ENCODE measurements at regions not wholly inside any gene's neighbourhood (a gene's known extent, or its start where the extent isn't known, plus 50 kb on each side); places are given as distances from the start of the nearest gene placed in this dataset.
"Not testable (repeated sequence)": the region's sequence is repeated elsewhere in the genome, so short reads cannot be mapped to it uniquely, and the experiment has no call there.

DNA sequence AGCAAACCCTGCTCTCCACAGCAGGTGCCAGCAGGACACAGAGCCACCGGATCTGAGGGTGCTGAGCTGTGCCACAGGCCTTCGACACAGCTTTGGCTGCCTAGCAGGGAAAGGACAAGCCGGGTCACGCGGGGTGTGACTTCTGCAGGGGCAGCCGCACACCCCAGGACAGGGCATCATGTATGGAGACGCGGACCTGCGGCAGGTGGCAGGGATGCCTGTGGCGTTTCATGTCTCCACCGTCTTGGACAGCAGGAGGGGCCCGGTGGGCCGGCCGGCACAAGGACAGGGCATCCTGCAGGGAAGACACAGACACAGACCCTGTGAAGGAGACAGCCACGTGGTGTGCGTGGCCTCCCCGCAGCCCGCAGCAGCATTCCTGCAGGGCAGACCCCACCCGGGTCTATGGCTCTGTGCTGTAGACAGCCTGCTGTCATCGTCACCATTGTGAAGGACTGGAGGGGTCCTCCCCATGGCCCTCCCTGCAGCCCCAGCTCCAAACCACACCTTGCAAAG is 109.2 kb downstream of the PDGFA start:
- DNase-seq = no peak

DNA sequence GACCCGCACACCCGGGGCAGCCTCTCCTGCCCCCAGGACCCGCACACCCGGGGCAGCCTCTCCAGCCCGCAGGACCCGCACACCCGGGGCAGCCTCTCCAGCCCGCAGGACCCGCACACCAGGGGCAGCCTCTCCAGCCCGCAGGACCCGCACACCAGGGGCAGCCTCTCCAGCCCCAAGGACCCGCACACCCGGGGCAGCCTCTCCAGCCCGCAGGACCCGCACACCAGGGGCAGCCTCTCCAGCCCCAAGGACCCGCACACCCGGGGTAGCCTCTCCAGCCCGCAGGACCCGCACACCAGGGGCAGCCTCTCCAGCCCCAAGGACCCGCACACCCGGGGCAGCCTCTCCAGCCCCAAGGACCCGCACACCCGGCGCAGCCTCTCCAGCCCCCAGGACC is 108.5 kb downstream of the PDGFA start:
- DNase-seq = not testable (repeated sequence)

DNA sequence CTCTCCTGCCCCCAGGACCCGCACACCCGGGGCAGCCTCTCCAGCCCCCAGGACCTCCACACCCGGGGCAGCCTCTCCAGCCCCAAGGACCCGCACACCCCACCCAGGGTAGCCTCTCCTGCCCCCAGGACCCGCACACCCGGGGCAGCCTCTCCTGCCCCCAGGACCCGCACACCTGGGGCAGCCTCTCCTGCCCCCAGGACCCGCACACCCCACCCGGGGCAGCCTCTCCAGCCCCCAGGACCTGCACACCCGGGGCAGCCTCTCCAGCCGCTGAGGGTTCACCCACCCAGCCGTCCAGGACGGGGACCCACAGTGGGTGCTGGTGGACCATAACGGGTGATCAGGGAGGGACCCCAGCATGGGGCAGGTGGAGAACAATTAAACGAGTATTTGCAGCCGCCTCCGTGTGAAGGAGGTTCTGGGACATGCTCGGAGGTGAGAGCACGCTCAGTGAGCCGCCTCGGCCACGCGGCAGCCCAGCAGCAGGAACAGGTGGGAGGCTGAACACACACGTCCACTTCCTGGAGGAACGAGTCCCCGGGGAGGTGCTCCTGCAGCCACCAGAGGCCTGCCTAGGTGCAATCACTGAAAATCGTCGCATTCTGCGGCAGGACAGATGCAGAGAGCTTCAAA is 107.9 kb downstream of the PDGFA start:
- no peak for DNase-seq

DNA sequence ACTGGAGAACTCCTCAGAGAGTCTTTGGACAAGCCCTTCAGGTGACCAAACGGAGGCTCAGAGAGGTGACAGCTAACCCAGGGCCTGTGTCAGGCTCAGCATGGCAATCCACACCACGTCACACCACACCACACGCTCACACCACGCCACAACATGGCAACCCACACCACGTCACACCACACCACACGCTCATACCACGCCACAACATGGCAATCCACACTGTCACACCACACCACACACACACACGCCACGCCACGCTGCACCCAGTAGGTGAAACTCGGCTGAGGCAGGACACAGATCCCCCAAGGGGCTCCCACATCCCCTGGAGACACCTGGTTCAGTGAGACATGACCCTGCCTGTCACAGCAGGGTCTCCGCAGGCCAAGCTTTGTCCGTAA is 107.3 kb downstream of the PDGFA start:
- DNase-seq = no peak

DNA sequence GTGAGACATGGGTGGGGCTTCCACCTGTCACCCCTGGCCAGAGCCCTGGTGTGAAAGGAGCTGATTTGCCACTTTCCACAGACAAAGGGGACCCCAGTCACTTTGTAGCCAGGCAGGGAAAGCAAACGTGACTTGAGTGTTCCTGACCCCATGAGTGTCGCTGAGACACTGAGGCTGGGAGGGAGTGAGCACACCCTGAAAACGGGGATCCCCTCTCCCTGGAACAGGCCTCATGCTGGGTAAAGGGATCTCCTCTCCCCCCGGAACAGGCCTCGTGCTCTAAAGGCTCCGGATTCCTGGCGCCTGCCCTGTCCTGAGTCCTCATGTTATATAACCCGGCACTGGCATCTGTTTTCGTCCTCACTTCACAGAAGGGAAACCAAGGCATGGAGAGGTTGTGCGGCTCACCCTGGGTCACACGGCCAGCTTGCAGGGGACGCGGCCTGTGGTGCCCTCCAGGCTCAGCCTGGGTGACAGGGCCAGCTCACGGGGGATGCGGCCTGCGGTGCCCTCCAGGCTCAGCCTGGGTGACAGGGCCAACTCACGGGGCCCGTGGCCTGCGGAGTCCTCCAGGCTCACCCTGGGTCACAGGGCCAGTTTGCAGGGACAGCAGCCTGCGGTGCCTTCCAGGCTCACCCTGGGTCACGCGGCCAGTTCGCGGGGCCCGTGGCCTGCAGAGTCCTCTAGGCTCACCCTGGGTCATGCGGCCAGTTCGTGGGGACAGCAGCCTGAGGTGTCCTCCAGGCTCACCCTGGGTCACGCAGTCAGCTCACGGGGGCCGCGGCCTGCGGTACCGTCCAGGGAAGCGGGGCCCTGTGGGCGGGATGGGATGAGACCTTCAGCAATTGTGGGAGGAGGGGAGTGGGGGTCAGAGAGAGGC is 104.7 kb downstream of the PDGFA start:
- DNase-seq = no peak

DNA sequence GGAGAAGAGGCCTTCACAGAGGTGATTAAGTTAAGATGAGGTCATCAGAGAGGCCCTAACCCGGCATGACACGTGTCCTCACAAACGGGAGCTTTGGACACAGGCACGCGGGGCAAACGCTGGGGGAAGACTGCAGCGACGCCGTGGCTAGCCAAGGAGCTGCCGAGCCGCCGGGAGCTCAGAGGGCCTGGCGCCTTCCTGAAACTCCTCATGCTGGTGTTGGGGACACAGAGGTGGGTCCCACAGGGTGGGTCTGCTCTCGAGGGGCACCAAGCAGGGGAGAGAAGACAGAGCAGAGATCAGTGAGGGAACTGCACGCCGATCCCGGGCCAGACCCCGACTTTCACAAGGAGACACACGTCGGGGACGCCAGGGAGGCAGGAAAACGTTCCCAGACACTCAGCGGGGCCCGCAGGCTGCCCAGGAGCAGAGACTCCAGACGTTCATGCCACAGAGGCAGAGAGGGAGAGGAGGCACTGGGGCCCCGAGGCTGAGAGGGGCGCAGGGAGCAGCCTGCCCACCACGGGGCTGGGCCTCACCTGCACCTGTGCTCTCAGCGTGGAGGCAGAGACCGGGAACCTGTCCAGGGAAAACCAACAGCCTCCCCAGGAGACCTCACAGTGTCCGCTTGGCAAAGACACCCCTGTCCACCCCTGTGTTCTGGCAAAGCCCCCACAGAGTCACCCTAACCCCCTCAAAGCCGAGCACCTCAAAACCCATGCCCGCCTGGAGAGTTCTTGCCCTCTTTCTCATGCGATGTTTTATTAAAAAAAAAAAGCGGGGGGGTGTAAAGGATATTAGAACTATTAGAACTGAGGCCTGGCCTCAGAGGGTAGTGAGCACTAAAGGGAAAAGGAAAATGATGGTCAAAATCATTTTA is 103.8 kb downstream of the PDGFA start:
- DNase-seq = no peak

DNA sequence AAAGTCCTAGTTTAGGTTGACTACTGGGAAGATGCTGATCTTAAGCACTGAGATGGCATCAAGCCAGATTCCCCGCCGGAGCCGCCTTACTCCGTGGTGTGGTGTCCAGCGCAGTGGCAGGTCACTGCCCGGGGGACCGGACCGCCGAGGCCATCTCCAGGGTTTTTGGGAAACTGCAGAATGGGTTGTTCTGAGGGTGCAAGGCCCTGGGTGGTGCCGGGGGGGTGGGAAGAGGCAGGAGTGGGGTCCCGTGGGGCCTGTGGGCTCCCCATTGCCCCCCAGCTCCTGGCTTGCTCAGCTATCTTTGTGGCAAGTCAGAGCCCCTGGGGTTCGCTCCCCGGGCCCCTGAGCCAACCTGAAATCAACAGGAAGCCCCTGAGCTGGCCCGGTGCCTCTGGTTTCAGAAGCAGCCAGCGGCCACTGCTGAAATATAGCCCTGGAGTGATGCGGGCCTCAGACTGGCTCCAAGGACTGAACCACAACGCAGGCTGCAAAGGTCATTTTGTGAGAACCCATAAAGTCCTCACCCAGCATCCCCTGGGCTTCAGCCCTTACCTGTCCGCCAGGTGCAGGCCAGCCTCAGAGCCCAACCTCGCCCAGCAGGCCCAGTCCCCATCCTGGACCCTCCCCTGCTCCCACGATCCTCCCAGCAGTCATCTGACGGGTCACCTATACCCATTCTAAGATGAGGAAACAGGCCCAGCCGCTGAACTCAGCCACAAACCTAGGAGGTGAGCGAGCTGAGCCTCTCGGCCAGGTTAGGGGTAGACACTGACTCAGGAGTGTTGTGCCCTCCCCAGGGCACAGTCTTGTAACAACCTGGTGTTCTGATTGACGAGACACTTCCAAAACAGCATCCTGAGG is 102.7 kb downstream of the PDGFA start:
- DNase-seq = no peak

DNA sequence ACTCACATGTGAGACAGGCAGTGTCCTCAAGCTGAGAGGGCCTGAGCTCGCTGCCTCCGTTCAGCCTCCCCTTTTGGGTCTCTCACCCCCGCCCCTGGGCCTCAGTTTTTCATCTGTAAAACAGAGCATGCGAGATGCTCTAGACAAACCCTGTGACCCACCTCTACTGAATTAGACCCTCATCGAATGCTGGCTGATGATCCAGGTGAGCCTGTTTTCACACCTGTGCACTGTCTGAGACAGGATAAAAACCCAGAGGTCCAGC is 102.1 kb downstream of the PDGFA start:
- DNase-seq = no peak

DNA sequence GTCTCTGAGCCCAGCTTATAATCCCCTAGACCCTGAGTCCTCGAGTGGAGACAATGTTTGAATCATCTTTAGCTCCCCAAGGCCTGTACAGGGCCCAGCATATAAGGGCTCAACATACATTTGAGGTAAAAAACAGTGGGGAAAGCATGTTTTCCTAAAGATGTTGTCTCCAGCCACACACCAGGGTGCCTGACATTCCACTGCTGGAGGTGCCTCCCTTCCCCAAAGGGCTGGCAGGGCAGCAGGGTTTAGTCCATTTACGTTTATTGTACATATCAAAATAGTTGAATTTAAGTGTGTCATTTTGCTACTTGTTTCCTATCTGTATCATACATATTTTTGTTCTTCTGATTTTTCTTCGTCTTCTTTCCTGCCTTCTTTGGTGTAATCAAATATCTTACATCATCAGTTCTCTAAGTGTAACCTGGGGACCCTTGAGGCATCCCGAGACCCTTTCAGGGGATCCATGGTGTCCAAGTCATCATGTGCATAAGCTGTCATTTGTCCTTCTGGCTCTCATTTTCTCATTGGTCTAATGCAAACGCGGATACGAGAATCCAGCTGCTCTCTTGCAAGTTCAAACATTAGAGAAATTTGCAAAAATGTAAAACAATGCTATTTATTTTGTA is 101.6 kb downstream of the PDGFA start:
- DNase-seq = no peak

DNA sequence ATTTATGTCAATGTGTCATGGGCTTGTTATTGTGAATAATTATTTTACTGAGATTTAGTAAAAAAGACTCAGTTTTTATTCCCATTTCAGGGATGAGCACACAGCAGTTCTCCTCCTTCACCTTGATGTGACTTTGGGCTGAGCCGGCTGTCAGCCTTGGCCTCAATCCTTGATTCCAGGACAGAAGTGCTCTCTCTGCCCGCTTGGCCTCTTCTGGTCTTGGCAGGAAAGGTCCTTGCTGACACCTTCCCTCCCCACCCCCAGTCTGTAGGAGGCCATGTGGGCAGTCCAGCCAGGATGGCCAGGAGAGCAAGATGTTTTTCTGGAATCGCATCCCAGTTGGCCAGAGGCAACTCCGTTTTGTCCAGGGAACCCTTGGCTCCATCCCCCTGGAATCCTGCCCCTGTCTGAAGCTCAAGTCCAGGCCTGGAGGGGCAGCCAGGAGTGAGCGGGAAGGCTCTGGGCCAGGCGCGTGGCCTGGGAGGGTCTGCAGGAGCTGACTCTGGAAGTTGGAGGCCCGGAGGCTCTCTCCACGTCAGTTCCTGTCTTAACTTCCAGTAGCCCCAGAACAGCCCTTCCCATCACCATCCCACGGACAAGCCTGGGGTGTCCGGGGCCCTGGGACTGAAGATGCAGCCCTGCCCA is 100.9 kb downstream of the PDGFA start:
- DNase-seq = no peak

DNA sequence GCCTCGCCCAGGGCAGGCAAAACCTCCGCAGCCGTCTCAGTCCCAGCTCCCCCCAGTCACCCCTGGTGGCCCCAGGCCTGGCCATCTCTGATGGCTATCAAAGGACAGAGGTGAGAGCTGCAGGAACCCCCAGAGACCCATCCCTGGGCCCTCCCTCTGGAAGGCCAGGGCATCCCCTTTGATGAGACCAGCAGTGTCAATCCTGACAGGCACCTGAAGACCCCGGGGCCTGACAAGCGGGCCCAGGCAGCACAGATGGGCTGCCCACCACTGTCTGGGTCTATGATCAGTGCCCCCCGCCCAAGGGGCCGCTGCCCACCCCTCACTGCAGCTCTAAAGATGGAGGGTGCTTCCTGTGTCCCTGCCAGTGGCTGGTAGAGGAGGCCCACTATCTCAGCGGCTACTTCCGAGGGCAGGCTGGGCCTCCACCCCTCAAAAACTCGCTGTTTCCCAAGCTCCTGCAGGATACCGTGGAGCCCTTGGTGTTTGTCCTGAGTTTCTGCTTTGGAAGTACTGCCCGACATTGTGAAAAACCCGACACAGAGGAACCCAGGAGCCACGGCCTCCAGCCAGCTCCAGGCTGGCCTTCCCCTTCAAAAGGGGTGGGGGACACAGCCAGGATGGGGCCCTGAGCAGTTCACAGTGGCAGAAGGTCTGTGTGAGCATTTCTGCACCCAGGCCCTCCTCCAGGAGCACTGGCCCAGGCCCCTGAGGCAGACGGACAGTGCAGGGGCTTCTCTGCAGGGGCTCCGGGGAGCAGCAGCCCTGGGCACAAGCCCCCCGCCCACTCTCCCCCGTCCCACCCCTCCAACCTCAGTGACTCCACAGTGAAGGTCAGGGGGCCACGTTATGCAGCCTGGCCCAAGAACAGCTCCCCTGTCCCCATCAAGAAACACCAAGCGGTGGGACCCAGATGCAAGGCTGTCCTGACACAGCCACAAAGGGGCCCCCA is 99.2 kb downstream of the PDGFA start:
- peak; percentile 0 for DNase-seq

DNA sequence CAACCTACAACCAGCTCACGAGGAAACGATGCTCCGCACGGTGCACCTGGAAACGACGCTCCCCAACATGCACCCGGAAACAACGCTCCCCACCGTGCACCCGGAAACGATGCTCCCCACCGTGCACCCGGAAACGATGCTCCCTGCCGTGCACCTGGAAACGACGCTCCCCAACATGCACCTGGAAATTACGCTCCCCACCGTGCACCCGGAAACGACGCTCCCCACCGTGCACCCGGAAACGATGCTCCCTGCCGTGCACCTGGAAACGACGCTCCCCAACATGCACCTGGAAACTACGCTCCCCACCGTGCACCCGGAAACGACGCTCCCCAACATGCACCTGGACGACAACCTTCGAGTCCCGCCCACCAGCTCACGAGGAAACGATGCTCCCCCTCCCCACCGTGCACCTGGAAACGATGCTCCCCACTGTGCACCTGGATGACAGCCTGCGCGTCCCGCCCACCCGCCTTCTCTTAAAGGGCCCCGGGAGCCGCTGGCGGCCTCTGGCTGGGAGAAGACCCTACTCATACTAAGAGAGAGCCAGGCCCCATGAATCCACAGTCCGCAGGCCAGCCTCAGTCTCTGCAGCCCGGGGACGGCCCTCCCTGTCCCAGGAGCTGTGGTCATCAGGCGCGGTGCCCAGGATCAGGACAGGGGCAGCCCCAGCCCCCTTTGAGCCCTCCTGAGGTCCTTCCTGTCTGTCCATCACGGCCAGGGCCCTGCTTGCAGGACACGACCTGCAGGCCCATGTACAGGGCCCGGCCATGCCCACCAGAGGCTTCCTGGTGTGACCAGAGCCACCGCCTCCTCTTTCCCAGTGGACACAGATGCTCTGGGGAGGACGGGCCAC is 98.3 kb downstream of the PDGFA start:
- DNase-seq = no peak

DNA sequence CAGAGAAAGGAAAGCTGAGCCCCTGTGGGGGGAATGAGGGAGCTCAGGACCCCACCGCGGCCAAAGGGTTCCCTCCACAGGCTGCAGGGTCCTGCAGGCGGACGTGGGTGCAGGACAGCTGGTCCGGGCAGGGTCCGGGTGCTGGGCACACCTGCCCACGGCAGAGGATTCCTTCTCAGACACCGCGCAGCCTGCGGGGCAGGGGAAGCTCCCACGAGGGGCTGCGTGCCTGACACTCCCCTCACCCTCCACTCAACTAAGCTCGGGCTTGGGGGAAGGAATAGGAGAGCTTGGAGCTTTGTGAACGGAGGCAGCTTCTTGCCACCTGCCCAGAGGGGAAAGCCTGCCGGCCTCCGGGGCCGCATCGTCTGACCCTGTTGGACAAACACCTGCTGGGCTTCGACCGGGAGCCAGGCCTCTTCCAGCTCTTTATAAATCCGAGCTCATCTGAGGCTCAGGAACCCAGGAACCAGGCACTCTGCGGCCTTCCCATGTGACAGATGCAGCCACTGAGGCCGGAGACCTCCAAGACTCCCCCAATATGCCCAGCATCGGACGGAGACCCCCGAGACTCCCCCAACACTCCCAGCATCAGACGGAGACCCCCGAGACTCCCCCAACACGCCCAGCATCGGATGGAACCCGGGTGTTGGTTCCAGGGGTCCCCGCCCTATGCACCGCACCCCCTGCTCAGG is 97.3 kb downstream of the PDGFA start:
- DNase-seq = no peak

DNA sequence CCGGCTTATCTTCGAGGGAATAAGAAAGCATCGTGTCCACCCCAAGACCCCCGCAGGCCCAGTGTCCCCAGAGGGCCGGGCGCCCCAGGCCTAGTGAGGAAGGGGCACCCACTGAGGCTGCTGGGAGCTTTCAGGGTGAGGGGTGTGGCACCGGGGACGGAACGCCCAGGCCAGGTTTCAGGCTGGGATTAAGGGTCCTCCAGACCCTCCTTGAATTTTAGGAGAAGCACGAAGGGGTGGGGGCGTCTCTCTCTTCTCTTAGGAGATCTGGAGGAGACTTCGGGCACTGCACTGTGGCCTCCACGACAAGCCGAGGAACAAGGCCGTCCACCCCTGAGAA is 96.8 kb downstream of the PDGFA start:
- no peak for DNase-seq

DNA sequence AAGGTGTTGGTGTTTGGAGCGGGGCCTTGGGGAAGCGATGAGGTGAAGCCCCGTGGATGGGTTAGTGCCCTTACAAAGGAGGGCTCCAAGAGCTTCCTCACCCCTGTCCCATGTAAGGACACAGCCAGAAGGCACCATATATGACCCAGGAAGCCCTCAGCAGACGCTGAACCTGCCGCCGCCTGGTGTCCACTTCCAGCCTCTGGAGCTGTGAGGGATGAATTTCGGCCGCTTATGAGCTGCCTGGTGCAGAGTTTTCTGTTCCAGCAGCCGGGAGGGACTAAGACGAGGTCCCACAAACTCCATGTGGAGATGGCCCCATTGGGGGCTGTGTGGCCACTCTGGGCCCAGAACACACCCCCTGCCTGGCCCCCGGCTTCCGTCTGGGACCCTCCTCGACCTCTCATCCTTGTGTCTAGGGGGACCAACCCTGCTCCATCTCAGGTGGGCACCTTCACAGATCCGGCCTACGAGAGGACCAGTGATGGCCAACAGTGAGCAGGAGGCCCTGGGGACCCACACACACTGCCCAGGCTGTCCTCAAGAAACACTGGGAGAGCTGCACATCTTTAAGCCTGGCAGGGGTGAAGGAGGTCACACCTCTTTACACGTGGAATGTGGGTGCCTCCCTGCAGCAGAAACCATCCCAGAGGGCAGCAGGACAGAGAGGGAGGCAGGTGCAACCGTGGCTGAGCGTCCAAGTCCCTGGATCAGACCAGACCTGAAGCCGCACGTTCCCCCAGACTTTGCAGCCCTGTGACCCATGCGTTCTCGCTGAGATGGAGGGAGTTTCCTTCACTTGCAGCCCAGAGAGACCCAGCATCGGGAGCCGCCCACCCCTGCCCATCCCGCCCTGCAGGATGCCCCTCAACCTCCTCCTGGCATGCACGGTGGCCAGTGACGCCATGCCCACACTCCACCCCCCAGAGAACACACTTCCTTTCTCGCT is 96.1 kb downstream of the PDGFA start:
- no peak for DNase-seq

DNA sequence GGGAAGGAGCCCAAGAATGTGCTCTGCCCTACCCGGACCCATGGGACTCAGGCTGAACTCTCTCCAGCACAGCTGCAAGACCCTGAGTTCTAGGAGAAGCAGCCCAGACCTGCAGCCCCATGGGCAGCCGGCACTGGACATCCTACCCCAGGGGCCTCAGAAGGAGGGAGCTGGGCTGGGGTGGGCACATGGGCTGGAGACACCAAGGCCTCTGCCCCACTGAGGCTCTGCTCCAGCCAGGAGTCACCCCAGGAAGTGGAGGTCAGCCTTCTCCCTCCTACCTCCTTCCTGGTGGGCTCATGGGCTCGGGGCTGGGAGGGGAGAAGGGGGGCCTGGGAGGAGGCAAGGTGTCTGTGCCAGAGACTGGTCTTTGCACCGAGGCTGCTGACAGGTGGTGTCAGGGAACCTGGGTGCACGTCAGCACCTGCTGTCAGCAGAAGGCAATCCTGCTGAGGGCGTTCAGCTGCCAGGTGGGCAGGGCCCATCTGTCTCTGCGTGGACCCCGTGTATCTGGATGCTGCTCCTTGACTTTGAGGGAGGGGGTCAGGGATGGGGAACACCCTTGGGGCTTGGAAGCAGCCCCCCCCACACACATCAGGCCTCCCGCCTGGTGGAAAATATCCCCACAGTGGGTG is 95.2 kb downstream of the PDGFA start:
- no peak for DNase-seq
